Renal pelvis (tissue), 1 donor: ENCODE measurements at regions not wholly inside any gene's neighbourhood (a gene's known extent, or its start where the extent isn't known, plus 50 kb on each side); places are given as distances from the start of the nearest gene placed in this dataset.

Experiments used
- DNase-seq: peaks from one replicate; pipeline ENCODE4 v3.0.0-alpha.2; 2013

GRCh38 chr2:34102339-34102738 lies 503.2 kb upstream of the FAM98A start:
- DNase-seq: no peak

- no peak for DNase-seq
Measured at GRCh38 chr2:34099377-34099776, 500.3 kb upstream of the FAM98A start.

- DNase-seq: no peak
Measured at GRCh38 chr2:34098256-34098655, 499.2 kb upstream of the FAM98A start.

GRCh38 chr2:34096562-34097171 lies 497.6 kb upstream of the FAM98A start:
- peak; percentile 69 for DNase-seq

- no peak for DNase-seq
Measured at GRCh38 chr2:34093790-34094189, 494.7 kb upstream of the FAM98A start.

- no peak for DNase-seq
Measured at GRCh38 chr2:34070196-34070595, 471.1 kb upstream of the FAM98A start.

- DNase-seq: no peak
Measured at GRCh38 chr2:34069604-34070003, 470.5 kb upstream of the FAM98A start.

- no peak for DNase-seq
Measured at GRCh38 chr2:34050413-34050812, 451.3 kb upstream of the FAM98A start.

- no peak for DNase-seq
Measured at GRCh38 chr2:34045101-34045655, 446.1 kb upstream of the FAM98A start.

- DNase-seq: no peak
Measured at GRCh38 chr2:34037886-34038285, 438.8 kb upstream of the FAM98A start.

GRCh38 chr2:34037157-34037556 lies 438.1 kb upstream of the FAM98A start:
- DNase-seq: no peak

- no peak for DNase-seq
Measured at GRCh38 chr2:34031097-34031496, 432.0 kb upstream of the FAM98A start.

- no peak for DNase-seq
Measured at GRCh38 chr2:34030273-34030672, 431.2 kb upstream of the FAM98A start.

- no peak for DNase-seq
Measured at GRCh38 chr2:34029073-34029472, 430.0 kb upstream of the FAM98A start.

- no peak for DNase-seq
Measured at GRCh38 chr2:34025196-34025595, 426.1 kb upstream of the FAM98A start.

GRCh38 chr2:34012715-34013302 lies 413.7 kb upstream of the FAM98A start:
- peak; percentile 63 for DNase-seq

GRCh38 chr2:34011684-34012083 lies 412.6 kb upstream of the FAM98A start:
- peak; percentile 36 for DNase-seq

- DNase-seq: no peak
Measured at GRCh38 chr2:34005901-34006300, 406.8 kb upstream of the FAM98A start.

GRCh38 chr2:34004936-34005335 lies 405.8 kb upstream of the FAM98A start:
- DNase-seq: no peak

- DNase-seq: no peak
Measured at GRCh38 chr2:34003795-34004194, 404.7 kb upstream of the FAM98A start.

GRCh38 chr2:34001557-34001956 lies 402.5 kb upstream of the FAM98A start:
- no peak for DNase-seq

- DNase-seq: no peak
Measured at GRCh38 chr2:33984131-33984530, 385.0 kb upstream of the FAM98A start.

GRCh38 chr2:33978471-33978870 lies 379.4 kb upstream of the FAM98A start:
- no peak for DNase-seq

GRCh38 chr2:33975498-33975897 lies 376.4 kb upstream of the FAM98A start:
- no peak for DNase-seq
